ENCODE measurements at regions not wholly inside any gene's neighbourhood (a gene's known extent, or its start where the extent isn't known, plus 50 kb on each side); places are given as distances from the start of the nearest gene placed in this dataset.

GRCh38 chr5:61654876-61655275 is 322.8 kb downstream of the ZSWIM6 start:
- no peaks in the 10 kb centered on the region for H3K9me3 ChIP-seq (ENCODE audit: low read depth)
- no peak overlapping the region for H3K4me3 ChIP-seq
- no peaks in the 10 kb centered on the region for H3K27me3 ChIP-seq
- TF ChIP-seq CTCF (IDR thresholded peaks at IDR 0.05; ENCODE audit: low read depth, low read length), result no peak
- peaks cover 10% of the 10 kb centered on the region for H3K4me1 ChIP-seq (ENCODE audit: low read depth)
- H3K27ac ChIP-seq, result no peak overlapping the region
- no peaks in the 10 kb centered on the region for H3K36me3 ChIP-seq
- DNase-seq (ENCODE audit: low read depth in 1 of 2, low spot score in 1 of 2), result no peak

- no peak overlapping the region for H3K4me3 ChIP-seq
- H3K27me3 ChIP-seq, result no peaks in the 10 kb centered on the region
- peaks cover 12% of the 10 kb centered on the region for H3K4me1 ChIP-seq (ENCODE audit: low read depth)
- TF ChIP-seq CTCF (IDR thresholded peaks at IDR 0.05; ENCODE audit: low read depth, low read length), result no peak
- H3K36me3 ChIP-seq, result no peaks in the 10 kb centered on the region
- DNase-seq (ENCODE audit: low read depth in 1 of 2, low spot score in 1 of 2), result no peak
- H3K27ac ChIP-seq, result no peak overlapping the region
- no peaks in the 10 kb centered on the region for H3K9me3 ChIP-seq (ENCODE audit: low read depth)
Measured at GRCh38 chr5:61657010-61657409, 325.0 kb downstream of the ZSWIM6 start.

- Histone ChIP-seq H3K27me3 (no peaks in the 10 kb centered on the region), H3K9me3 (ENCODE audit: low read depth) (no peaks in the 10 kb centered on the region), H3K4me3 (no peak overlapping the region), H3K27ac (no peak overlapping the region), H3K4me1 (ENCODE audit: low read depth) (peaks cover 12% of the 10 kb centered on the region), H3K36me3 (no peaks in the 10 kb centered on the region)
- TF ChIP-seq CTCF (IDR thresholded peaks at IDR 0.05; ENCODE audit: low read depth, low read length), result no peak
- DNase-seq (ENCODE audit: low read depth in 1 of 2, low spot score in 1 of 2), result no peak
Measured at GRCh38 chr5:61657686-61658085, 325.6 kb downstream of the ZSWIM6 start.

GRCh38 chr5:61658592-61659008 is 326.5 kb downstream of the ZSWIM6 start:
- Histone ChIP-seq H3K27me3 (no peaks in the 10 kb centered on the region), H3K4me1 (ENCODE audit: low read depth) (peaks cover 12% of the 10 kb centered on the region), H3K9me3 (ENCODE audit: low read depth) (no peaks in the 10 kb centered on the region), H3K27ac (peak overlapping the region; percentile 63), H3K4me3 (no peak overlapping the region), H3K36me3 (no peaks in the 10 kb centered on the region)
- DNase-seq (ENCODE audit: low read depth in 1 of 2, low spot score in 1 of 2), result peak; percentile 82 to 92
- TF ChIP-seq CTCF (IDR thresholded peaks at IDR 0.05; ENCODE audit: low read depth, low read length), result peak; percentile 93

- H3K36me3 ChIP-seq, result no peaks in the 10 kb centered on the region
- peak in 1 of 2 donors; percentile 79 for DNase-seq (ENCODE audit: low read depth in 1 of 2, low spot score in 1 of 2)
- peak overlapping the region; percentile 10 for H3K4me3 ChIP-seq
- no peaks in the 10 kb centered on the region for H3K27me3 ChIP-seq
- H3K4me1 ChIP-seq (ENCODE audit: low read depth), result peaks cover 12% of the 10 kb centered on the region
- no peak for TF ChIP-seq CTCF (IDR thresholded peaks at IDR 0.05; ENCODE audit: low read depth, low read length)
- peak overlapping the region; percentile 63 for H3K27ac ChIP-seq
- H3K9me3 ChIP-seq (ENCODE audit: low read depth), result no peaks in the 10 kb centered on the region
Measured at GRCh38 chr5:61659221-61659696, 327.2 kb downstream of the ZSWIM6 start.

- no peak for TF ChIP-seq CTCF (IDR thresholded peaks at IDR 0.05; ENCODE audit: low read depth, low read length)
- Histone ChIP-seq H3K36me3 (no peaks in the 10 kb centered on the region), H3K27me3 (no peaks in the 10 kb centered on the region)
Measured at GRCh38 chr5:61662670-61663069, 330.6 kb downstream of the ZSWIM6 start.

More at GRCh38 chr5:61662670-61663069, 330.6 kb downstream of the ZSWIM6 start:
- no peak overlapping the region for H3K4me3 ChIP-seq
- peaks cover 12% of the 10 kb centered on the region for H3K4me1 ChIP-seq (ENCODE audit: low read depth)
- H3K9me3 ChIP-seq (ENCODE audit: low read depth), result no peaks in the 10 kb centered on the region
- H3K27ac ChIP-seq, result no peak overlapping the region
- no peak for DNase-seq (ENCODE audit: low read depth in 1 of 2, low spot score in 1 of 2)

Data from cardiac muscle cell (in vitro differentiated cells and primary cell).